GM13976 (cell line): ENCODE measurements at regions not wholly inside any gene's neighbourhood (a gene's known extent, or its start where the extent isn't known, plus 50 kb on each side); places are given as distances from the start of the nearest gene placed in this dataset.

Source experiments
- DNase-seq: peaks from one replicate; pipeline ENCODE4 v3.0.0; 2012; ENCODE audit warnings: low spot score
- CTCF ChIP-seq: IDR thresholded peaks from 2 replicates; pipeline ENCODE4 v1.5.1; 2012; ENCODE audit warnings: borderline replicate concordance, mild to moderate bottlenecking; ENCODE audit not compliant: insufficient read depth; ENCODE audit errors: extremely low read depth, missing control alignments, control extremely low read depth
- in situ Hi-C: fragments of 300-500 bp; cut with MboI; formaldehyde crosslinking; loops from one replicate; pipeline ENCODE4 v1.12.0; 2022; ENCODE audit warnings: low sequenced_read_pairs, mixed read lengths, inconsistent platforms; ENCODE audit not compliant: unreplicated experiment

GRCh38 chr1:14034506-14034905, 334.5 kb downstream of the PRDM2 start:
- in situ Hi-C loops, result no loop called here
- DNase-seq, result no peak
- no peak for TF ChIP-seq CTCF

- in situ Hi-C loops, result no loop called here
- TF ChIP-seq CTCF, result no peak
- no peak for DNase-seq
Measured at GRCh38 chr1:14037101-14037847, 337.3 kb downstream of the PRDM2 start.

- no peak for TF ChIP-seq CTCF
- no peak for DNase-seq
- in situ Hi-C loops, result no loop called here
Measured at GRCh38 chr1:14039582-14040430, 339.8 kb downstream of the PRDM2 start.

- TF ChIP-seq CTCF, result no peak
- in situ Hi-C loops, result no loop called here
- no peak for DNase-seq
Measured at GRCh38 chr1:14049965-14050364, 350.0 kb downstream of the PRDM2 start.

GRCh38 chr1:14055442-14056223, 355.6 kb downstream of the PRDM2 start:
- TF ChIP-seq CTCF, result no peak
- in situ Hi-C loops, result no loop called here
- no peak for DNase-seq

GRCh38 chr1:14057640-14058039, 357.7 kb downstream of the PRDM2 start:
- no peak for TF ChIP-seq CTCF
- in situ Hi-C loops, result no loop called here
- no peak for DNase-seq
